ES-I3 (cell line): ENCODE measurements at regions not wholly inside any gene's neighbourhood (a gene's known extent, or its start where the extent isn't known, plus 50 kb on each side); places are given as distances from the start of the nearest gene placed in this dataset.
"Not testable (repeated sequence)": the region's sequence is repeated elsewhere in the genome, so short reads cannot be mapped to it uniquely, and the experiment has no call there.

Experiments used
- H3K36me3 ChIP-seq: 2 replicates; pipeline ENCODE4 v1.6.1; 2013; ENCODE audit warnings: mild to moderate bottlenecking, low read length, control low read depth, moderate library complexity; ENCODE audit not compliant: insufficient read depth
- H3K4me1 ChIP-seq: 2 replicates; pipeline ENCODE4 v1.6.1; 2013; ENCODE audit warnings: mild to moderate bottlenecking, control low read depth, low read length; ENCODE audit not compliant: insufficient read depth
- H3K9ac ChIP-seq: 2 replicates; pipeline ENCODE4 v1.6.1; 2013; ENCODE audit warnings: low read depth, mild to moderate bottlenecking, low read length, moderate library complexity
- H3K9me3 ChIP-seq: 2 replicates; pipeline ENCODE4 v1.6.1; 2013; ENCODE audit warnings: mild to moderate bottlenecking, low read length, moderate library complexity; ENCODE audit not compliant: control insufficient read depth, insufficient read depth

DNA sequence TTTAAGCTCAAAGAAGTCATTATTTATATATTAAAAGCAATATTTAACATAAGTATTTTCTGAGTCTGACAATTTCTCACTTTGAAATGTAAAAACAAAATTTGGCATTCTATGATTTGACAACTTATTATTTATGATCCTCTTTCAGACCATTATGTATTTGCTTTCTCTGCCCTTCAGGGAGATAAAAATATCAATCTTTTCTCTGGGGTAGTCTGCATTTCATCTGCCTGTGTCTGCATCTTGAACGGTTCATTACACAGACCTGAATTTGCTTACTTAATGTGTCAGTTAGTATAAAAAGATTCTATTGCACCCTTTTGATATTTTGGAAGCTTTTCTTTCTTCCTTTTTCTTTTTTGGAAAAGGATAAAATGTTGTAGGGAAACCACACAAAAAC lies 354.0 kb upstream of the RGS17 start:
- no peaks in the 10 kb centered on the region for H3K36me3 ChIP-seq
- no peak overlapping the region for H3K9ac ChIP-seq
- 0 out of 2 replicates have a peak, but pooled peaks cover 3% of the 10 kb centered on the region for H3K4me1 ChIP-seq
- H3K9me3 ChIP-seq = no peaks in the 10 kb centered on the region; the same call in 1 of the 2 replicates

DNA sequence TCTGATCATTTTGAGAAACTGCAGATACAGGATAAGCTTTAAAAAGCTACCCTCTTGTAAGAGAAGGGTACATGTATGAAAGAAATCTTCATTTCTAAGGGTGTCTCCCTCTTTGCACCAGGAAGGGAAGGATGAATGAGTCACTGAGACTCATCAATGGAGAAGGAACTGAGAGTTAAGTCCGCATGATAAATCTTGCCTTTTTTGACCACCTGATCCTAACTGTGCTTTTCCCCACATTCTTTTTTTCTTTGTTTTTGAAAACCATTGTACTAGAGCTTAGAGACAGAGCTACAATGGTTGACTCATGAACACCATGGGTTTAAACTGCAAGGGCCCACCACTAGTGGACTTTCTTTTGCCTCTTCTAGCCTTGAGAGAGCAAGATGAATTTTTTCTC lies 353.0 kb upstream of the RGS17 start:
- H3K36me3 ChIP-seq = no peaks in the 10 kb centered on the region
- no peak overlapping the region for H3K9ac ChIP-seq
- H3K9me3 ChIP-seq = no peaks in the 10 kb centered on the region; the same call in 1 of the 2 replicates
- 0 out of 2 replicates have a peak, but pooled peaks cover 3% of the 10 kb centered on the region for H3K4me1 ChIP-seq

DNA sequence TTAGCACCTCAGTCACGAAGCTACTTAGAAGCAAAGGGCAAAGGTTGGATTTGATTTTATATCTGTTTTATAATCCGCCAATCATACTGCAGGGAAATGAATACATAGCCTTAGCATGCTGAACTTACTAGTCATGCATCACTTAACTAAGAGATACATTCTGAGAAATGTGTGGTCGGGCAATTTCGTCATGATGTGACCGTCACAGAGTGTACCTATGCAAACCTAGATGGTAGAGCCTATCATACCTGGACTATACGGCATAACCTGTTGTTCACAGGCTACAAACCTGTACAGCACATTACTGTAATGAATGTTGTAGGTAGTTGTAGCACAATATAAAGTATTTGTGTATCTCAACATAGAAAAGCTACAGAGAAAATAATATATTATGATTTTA lies 345.2 kb upstream of the RGS17 start:
- H3K9ac ChIP-seq = no peak overlapping the region
- no peaks in the 10 kb centered on the region for H3K36me3 ChIP-seq
- no peaks in the 10 kb centered on the region for H3K9me3 ChIP-seq
- no peaks in the 10 kb centered on the region for H3K4me1 ChIP-seq

DNA sequence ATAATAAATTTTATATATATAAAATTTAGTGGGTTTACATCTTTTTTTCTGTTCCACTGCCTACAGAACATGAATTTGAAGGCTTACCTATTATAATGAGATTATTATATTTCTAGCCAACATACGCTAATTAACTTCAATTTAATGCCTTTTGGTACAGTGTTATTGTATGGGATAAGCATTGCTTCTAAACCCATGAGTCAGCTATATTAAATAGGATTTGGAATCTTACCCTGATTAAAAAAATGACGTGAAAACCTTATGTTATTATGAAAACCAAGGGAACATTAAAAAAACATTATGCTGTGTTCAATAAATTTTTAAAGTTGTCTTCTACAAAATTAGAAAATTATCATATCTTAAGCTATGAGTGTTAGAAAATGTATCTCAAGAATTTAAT lies 334.0 kb upstream of the RGS17 start:
- Histone ChIP-seq H3K4me1 (no peaks in the 10 kb centered on the region), H3K9me3 (no peaks in the 10 kb centered on the region), H3K9ac (no peak overlapping the region), H3K36me3 (no peaks in the 10 kb centered on the region)

DNA sequence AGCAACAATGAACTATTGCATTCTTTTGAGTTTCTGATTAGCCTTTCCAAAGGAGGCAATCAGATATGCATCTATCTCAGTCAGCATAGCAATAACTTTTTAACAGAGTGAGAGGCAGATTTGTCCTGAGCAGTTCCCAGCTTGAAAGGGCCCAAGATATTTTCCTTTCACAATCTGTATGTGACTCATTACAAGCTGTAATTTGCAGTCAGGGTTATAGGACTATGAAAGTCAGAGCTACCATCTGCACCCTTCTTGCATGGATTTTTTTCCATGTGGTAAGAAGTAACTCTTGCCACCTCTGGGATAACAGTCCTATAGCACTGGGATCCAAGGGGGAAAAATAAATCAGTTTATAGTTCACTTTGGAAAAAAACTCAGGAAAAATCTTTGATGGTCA lies 318.2 kb upstream of the RGS17 start:
- Histone ChIP-seq H3K4me1 (no peaks in the 10 kb centered on the region), H3K9ac (no peak overlapping the region), H3K36me3 (no peaks in the 10 kb centered on the region), H3K9me3 (peaks cover 8% of the 10 kb centered on the region)

DNA sequence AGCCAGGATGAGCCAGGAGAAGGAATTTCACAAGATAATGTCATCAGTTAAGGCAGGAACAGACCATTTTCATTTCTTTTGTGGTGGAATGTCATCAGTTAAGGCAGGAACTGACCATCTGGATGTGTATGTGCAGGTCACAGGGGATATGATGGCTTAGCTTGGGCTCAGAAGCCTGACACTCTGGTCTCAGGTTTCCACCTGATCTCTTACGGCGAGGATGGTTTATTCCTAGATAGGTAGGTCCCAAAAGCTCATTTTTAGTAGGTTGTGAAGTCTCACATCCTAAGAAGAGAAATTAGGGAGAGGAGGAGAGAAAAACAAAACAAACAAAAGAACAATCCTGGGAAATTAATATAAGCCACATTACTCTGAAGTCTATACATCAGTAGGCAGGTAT lies 311.7 kb upstream of the RGS17 start:
- H3K9me3 ChIP-seq = peaks cover 12% of the 10 kb centered on the region
- peaks cover 12% of the 10 kb centered on the region; the same call in 1 of the 2 replicates for H3K4me1 ChIP-seq
- not testable (repeated sequence) for H3K9ac ChIP-seq, H3K36me3 ChIP-seq

DNA sequence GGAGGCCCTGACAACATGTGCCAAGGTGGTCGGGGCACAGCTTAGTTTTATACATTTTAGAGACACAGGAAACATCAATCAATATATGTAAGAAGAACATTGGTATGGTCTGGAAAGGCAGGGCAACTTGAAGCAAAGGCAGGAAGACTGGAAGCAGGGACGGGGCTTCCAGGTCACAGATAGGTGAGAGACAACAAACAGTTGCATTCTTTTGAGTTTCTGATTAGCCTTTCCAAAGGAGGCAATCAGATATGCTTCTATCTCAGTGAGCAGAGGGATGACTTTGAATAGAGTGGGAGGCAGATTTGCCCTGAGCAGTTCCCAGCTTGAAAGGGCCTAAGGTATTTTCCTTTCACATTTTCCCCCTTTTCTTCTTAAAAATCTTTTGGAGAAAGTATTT lies 311.0 kb upstream of the RGS17 start:
- H3K4me1 ChIP-seq = peaks cover 12% of the 10 kb centered on the region; the same call in 1 of the 2 replicates
- H3K9me3 ChIP-seq = peaks cover 12% of the 10 kb centered on the region
- no peak overlapping the region for H3K9ac ChIP-seq
- H3K36me3 ChIP-seq = no peaks in the 10 kb centered on the region

DNA sequence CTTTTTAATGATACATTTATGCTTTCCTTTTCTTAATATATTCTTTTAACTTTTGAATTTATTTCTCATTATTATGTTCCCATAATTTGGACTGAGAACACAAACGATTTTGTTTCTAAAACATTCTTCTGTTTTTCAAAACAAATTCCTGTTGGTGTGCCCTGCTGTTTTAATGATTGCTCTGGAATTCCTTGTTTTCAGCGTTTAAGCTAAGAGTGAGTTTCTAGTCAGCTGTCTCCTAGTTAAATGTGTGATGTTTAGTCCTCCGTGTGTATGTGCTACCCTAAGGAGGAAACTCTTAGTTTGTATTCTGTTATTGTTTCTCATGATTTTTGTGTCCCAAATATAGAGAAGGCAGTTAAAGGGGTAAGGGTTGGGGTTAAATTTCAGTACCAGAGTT lies 306.1 kb upstream of the RGS17 start:
- H3K9me3 ChIP-seq = no peaks in the 10 kb centered on the region
- H3K9ac ChIP-seq = no peak overlapping the region
- H3K4me1 ChIP-seq = peaks cover 25% of the 10 kb centered on the region; the same call in 1 of the 2 replicates
- H3K36me3 ChIP-seq = no peaks in the 10 kb centered on the region

DNA sequence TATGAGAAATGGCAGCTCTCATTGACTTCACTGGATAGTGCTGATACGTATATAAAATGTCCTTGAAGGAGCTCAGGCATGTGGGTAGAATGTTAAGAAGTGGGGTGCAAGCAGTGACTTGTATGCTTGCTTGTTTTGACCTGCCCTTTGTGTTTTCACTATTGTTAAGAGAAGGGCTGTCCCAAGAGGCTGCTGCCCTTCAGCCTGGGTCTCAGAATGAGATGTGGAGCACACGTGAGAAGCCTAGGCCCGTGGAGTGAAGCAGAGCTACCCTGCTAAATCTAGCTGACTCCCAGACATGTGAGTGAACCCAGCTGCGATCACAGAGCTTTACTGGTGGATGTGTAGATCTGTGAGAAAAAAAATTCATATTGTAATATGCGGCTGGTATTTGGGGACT lies 305.3 kb upstream of the RGS17 start:
- no peak overlapping the region for H3K9ac ChIP-seq
- H3K36me3 ChIP-seq = no peaks in the 10 kb centered on the region
- no peaks in the 10 kb centered on the region for H3K9me3 ChIP-seq
- peaks cover 21% of the 10 kb centered on the region; the same call in 1 of the 2 replicates for H3K4me1 ChIP-seq

DNA sequence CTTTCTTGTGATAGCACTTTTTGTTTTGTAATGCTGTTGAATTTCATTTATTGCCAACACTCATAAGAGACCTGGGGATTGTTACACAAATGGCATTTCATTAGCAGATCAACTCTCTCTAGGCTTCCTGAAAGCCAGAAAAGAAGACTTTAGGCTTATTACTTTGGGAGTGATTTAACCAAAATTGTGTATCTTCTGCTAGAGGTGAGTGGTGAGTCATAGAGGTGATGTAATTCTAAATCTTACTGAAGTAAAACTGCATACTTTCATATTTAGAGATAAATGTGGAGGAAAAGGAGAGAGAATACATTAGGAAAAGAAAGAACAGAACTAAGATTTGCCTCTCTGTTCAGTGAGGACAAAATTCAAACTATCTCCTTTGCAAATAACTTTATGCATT lies 304.7 kb upstream of the RGS17 start:
- no peaks in the 10 kb centered on the region for H3K36me3 ChIP-seq
- H3K9me3 ChIP-seq = no peaks in the 10 kb centered on the region
- H3K4me1 ChIP-seq = peaks cover 19% of the 10 kb centered on the region; the same call in 1 of the 2 replicates
- no peak overlapping the region for H3K9ac ChIP-seq

DNA sequence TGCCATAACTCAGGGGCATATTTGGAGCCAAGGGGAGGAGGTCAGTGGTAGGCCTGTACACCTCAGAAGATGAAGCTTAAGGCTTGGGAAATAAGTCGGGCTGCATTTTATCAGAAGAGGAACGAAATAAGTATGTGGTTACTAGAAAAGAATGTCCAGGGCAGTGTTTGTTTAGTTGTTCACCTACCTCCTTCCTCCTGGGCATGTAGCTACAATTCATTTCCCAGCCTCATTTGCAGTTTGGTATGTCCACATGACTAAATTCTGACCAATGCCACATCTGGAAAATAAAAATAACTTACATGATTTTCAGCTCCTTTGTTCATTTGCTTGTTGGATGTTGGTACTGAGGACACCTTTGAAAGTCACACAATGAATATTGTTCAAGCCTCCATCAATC lies 294.5 kb upstream of the RGS17 start:
- H3K9ac ChIP-seq = no peak overlapping the region
- H3K4me1 ChIP-seq = no peaks in the 10 kb centered on the region
- H3K9me3 ChIP-seq = no peaks in the 10 kb centered on the region; the same call in 1 of the 2 replicates
- H3K36me3 ChIP-seq = no peaks in the 10 kb centered on the region

DNA sequence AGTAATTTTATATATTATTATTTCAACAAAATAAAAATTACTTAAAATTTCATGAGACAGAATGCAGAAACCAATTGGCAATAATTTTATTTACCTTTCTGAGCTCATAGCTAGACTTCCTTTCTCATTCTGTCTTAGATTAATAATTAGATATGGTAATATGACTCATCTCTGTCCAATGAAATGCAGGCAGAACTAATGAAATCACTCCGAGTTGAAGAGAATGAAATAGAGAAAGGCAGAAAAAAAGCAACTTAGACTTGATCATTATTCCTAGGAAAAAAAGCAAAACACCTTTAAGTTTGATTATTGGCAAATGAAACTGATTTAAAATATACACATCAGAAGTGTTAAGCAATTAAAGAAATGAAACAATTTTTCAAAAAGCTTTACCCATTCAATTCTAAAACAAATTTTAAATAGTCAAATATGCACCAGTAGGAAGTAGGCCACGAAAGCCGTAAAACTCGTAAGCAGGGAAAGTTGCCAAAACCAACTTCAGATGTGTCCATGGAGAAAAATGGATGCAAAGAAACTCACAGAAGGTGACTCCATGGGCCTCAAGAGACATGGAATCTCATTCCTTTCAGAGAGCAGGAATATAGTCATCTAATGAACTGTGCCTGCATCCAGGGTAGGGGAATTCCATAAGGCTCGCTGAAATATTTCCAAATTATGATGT lies 293.8 kb upstream of the RGS17 start:
- Histone ChIP-seq H3K4me1 (no peaks in the 10 kb centered on the region), H3K9ac (no peak overlapping the region), H3K36me3 (no peaks in the 10 kb centered on the region), H3K9me3 (no peaks in the 10 kb centered on the region; the same call in 1 of the 2 replicates)

DNA sequence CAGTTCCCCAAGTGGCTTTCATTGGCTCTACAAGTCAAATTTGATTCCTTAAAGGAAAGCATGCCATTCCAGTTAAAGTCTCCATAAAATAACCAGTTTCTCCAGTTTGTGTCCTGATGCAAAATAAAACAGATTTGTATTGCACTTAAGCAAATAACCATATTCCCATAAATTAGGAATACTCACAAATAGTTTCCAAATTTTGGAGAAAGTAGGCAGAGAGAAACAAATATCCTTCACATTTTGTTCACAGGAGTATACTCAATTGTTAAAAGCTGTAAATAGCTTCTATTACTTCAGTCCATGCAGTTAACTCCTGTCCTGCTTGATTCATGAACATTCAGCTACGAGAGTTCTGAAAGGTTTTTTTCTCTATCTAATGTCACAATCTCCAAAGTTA lies 281.4 kb upstream of the RGS17 start:
- Histone ChIP-seq H3K4me1 (peaks cover 5% of the 10 kb centered on the region; the same call in 1 of the 2 replicates), H3K9ac (no peak overlapping the region), H3K9me3 (no peaks in the 10 kb centered on the region; the same call in 1 of the 2 replicates), H3K36me3 (no peaks in the 10 kb centered on the region)

DNA sequence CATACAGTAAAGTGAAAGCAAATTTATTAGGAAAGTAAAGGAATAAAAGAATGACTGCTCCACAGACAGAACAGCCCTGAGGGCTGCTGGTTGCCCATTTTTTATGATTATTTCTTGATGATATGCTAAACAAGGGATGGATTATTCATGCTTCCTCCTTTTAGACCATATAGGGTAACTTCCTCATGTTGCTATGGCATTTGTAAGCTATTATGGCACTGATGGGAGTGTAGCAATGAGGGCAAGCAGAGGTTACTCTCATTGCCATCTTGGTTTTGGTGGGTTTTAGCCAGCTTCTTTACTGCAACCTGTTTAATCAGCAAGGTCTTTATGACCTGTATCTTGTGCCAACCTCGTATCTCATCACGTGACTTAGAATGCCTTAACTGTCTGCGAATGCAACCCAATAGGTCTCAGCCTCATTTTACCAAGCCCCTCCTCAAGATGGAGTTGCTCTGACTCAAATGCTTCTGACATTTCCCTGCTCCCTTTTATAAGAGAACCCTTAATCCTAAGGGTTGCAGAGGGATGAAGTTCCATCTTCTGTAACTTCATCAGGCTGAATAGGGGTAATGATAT lies 280.1 kb upstream of the RGS17 start:
- Histone ChIP-seq H3K9me3 (no peaks in the 10 kb centered on the region; the same call in 1 of the 2 replicates), H3K4me1 (peaks cover 2% of the 10 kb centered on the region; the same call in 1 of the 2 replicates), H3K9ac (no peak overlapping the region), H3K36me3 (no peaks in the 10 kb centered on the region)

DNA sequence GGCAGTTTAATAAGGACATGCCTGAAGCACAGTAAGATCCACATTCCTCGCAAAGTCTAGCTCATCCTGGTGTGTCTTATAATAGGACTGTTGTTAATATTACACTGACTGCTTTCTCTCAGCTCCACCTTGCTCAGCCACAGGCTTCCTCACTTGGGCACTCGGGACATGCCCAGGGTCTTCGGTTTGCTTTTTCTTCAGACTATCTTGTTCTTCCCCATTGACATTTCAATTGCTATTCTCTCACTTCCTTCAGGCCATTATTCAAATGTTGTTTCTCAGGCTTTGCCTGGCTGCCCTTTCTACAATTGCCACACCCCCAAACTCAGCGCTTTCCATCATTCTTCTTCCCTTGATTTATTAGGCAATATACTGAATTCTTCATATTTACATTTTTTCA lies 274.8 kb upstream of the RGS17 start:
- Histone ChIP-seq H3K9me3 (no peaks in the 10 kb centered on the region), H3K4me1 (peaks cover 9% of the 10 kb centered on the region; the same call in 1 of the 2 replicates), H3K36me3 (no peaks in the 10 kb centered on the region), H3K9ac (no peak overlapping the region)
